ENCODE measurements at regions not wholly inside any gene's neighbourhood (a gene's known extent, or its start where the extent isn't known, plus 50 kb on each side); places are given as distances from the start of the nearest gene placed in this dataset.

GRCh38 chr10:32114508-32114907 is 58.3 kb upstream of the KIF5B start:
- TF ChIP-seq ZFX (IDR thresholded peaks at IDR 0.05; ENCODE audit: borderline replicate concordance) (no peak), CTCF (IDR thresholded peaks at IDR 0.05) (no peak)

All from 22Rv1 (cell line).